ENCODE measurements at regions not wholly inside any gene's neighbourhood (a gene's known extent, or its start where the extent isn't known, plus 50 kb on each side); places are given as distances from the start of the nearest gene placed in this dataset.

DNA sequence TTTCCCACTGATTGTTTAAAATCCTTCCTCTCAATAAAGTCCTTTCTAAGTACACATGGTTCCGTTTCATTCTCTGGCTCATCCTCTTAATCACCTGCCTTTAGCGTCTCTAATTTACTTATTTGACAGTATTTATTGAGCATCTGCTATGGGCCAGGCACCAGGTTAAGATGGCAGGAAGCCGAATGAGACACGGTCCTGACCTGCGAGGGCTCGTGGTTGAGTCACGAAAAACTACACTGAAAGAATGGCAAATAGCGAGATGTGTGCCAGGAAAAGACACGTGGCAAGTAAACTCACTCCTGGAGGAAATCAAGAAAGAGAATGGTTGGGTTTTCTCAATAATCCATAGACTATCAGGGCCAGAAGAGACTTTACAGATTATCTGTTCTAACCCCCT lies 60.9 kb downstream of the HES1 start:
- TF ChIP-seq POLR2A (IDR thresholded peaks at IDR 0.05) = no peak
- TF ChIP-seq, protein P1, sequence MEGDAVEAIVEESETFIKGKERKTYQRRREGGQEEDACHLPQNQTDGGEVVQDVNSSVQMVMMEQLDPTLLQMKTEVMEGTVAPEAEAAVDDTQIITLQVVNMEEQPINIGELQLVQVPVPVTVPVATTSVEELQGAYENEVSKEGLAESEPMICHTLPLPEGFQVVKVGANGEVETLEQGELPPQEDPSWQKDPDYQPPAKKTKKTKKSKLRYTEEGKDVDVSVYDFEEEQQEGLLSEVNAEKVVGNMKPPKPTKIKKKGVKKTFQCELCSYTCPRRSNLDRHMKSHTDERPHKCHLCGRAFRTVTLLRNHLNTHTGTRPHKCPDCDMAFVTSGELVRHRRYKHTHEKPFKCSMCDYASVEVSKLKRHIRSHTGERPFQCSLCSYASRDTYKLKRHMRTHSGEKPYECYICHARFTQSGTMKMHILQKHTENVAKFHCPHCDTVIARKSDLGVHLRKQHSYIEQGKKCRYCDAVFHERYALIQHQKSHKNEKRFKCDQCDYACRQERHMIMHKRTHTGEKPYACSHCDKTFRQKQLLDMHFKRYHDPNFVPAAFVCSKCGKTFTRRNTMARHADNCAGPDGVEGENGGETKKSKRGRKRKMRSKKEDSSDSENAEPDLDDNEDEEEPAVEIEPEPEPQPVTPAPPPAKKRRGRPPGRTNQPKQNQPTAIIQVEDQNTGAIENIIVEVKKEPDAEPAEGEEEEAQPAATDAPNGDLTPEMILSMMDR (IDR thresholded peaks at IDR 0.05) = no peak

All from body of pancreas (tissue), 4 donors.